RCC 7860 (cell line): ENCODE measurements at regions not wholly inside any gene's neighbourhood (a gene's known extent, or its start where the extent isn't known, plus 50 kb on each side); places are given as distances from the start of the nearest gene placed in this dataset.

Experiments
- DNase-seq: peaks from one replicate; pipeline ENCODE4 v3.0.0-alpha.2; 2015; ENCODE audit warnings: low spot score
- FAIRE-seq: peaks from 2 replicates; lab custom pipeline; 2012; peaks lifted over from hg19 to GRCh38; lab: Jason Lieb, UNC

DNA sequence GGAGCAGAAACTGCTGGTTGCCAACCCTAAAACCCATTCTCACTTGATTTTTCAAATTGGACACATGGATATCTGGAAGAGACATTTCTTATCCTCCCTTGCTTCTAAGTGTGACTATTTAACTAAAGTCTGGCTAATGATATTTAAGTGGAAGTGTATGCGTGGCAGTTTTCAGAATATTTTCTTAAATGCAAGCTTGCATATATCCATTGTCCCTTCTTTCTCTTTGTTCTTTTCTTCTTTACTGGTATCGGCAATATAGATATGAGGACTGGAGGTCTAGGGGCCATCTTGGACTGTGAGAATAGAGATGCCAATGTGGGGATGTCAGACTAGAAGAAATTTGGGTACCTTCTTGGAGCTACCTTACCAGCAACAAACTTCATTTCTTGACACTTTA is 364.3 kb upstream of the DPH6 start:
- FAIRE-seq (no peak), DNase-seq (no peak)

DNA sequence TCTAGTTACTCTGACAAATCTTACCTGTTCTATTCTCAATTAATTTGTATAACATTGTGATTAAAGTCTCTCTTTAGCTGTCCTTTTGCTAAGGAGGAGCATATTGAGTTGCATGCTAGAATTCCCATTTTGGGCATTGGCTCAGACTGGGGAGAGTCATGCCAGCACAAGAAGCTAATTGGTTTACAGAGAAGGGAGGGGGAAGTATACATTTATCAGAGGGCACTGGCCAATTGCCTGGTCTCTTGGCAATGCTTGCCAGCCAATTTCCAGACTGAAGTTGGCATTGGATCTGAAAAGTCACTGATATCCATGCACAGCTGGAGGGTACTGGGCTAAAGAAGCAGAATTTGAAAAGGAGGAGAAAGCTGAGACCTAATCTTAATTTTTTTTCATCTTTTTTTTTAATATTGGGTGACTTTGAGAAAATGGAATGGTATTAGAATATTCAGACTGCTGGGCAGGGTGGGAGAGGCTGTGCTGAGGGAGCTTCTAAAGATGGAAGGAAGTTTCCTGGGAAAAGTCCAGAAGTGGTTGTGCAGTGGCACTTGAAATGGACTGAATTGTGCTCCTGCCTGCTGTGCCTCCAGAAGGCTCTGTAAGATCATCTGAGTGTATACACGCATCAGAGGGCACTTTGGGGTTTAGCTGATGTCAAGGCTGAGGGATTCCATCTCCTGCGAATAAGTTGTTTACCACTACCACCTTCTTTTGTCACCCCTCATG is 365.2 kb upstream of the DPH6 start:
- no peak for DNase-seq

DNA sequence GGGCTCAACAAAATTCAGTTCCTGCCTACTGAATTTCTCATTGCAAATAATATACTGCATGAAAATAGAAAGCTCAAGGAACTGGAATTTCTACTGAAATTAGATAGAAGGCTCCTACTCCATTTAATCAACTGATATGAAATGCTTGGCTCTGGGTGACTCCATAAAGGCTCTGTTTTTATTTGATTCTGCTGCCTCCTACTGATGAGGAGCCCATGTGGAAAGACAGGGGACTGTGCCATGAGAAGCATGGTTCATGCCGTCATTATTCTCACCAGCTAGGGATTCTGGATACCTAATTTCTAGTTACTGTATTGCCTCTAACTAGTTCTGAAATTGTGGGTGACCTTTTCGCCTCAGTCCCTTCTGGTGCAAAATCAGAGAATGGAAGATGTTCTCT is 366.2 kb upstream of the DPH6 start:
- DNase-seq (no peak), FAIRE-seq (no peak)

More for the DNA sequence above, 365.2 kb upstream of the DPH6 start:
- FAIRE-seq: no peak

DNA sequence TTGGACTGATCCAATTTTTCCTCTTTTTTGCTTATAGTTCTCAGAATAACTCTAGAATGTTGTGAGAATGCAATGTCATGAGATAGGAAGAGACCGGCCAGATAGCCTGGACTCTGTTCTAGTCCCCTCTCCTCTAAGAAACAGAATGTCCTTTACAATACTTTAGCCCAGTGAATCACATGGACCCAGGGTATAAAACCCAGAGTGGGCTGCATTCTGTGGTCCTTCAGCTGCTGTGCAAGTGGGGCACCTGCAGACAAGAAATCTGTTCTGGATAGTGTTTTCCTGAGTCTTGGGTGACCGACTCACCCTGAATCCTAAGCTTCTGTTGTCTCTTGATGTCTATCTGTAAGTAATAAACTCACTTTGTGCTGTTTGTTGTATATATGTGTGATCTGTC is 368.6 kb upstream of the DPH6 start:
- FAIRE-seq (no peak), DNase-seq (no peak)

DNA sequence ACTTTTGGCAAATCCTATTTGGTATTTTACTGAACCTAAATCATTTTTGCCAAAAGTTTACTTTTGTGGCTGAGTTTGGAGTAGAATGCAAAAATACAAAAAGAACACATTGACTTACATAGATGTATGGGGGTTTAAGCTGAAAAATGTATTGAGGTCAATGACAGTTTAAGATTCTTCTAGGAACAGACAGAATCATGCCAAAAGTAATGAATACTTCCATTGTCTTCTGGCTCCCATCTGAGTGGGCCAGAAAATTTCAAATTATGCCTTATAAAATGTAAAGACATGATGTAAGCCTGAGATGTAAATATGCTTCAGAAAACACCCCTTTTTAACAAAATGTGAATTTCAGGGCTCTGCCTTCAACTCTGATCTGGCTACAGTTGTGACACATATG is 375.1 kb upstream of the DPH6 start:
- DNase-seq: no peak
- no peak for FAIRE-seq

DNA sequence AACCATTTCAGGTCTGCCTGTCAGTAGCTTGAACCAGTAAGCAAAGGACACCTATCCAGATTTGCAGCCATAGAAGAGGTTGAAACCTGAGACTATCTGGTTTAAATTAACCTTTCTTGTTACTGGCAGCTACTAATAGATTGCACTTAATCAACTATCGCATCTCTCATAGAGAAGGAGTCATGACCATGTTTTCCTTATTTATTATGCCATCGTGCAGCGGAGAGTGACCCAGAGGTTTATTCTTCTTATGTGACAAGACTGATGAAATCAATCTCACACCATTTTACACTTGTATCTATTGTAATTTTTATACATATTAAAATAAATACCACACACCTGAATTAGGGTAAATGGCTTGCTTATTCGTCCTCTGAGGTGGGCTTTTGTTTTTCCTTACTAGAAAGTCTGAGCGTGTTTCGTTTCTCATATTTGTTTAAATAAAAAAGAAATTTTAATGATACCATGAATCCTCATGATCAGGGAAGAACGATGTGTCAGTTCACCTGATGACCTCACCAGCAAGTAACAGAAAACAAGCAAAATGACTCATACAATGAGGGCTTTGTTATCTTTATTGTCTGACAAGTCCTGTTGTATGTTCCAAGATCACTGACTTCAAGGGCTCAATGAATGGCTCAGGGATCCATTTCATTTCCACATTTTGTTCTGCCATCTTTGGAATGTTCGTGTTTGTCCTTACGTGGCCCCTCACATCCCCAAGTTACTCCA is 379.5 kb upstream of the DPH6 start:
- DNase-seq (peak; percentile 5), FAIRE-seq (no peak)

DNA sequence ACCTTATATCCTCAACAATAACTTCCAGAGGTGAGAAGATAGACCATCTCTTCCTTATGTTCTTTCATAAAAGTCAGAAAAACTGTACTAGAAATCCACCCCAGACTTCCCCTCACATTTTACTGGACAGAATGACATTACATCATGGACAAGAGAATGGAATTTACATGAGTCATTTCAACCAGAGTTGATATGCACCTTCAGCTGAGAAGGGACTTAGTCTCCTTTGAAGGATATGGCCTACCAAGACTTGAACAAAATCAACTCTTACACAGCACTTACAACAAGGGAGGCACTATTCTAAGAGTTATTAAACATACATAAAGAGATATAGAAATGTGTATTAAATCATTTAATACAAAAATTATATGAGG is 380.0 kb upstream of the DPH6 start:
- peak; percentile 8 for DNase-seq
- no peak for FAIRE-seq

DNA sequence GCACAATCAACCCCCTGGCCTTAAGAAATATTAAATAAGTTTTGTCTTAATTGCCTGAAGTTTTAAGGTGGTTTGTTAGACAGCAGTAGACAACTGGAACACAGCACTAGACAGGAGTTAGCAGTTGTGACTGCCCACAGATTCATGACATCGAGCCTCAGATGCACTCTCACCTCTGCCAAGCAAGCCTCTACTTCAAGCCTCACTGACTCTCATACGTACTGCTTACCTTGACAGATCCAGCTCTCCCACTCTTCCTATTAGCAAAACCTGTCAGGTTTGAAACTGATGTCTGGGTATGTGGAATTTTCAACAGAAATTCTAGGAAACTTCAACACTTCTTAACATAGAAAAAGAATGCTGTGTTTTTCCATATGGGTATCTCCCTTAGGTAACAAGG is 382.9 kb upstream of the DPH6 start:
- FAIRE-seq (no peak), DNase-seq (no peak)

DNA sequence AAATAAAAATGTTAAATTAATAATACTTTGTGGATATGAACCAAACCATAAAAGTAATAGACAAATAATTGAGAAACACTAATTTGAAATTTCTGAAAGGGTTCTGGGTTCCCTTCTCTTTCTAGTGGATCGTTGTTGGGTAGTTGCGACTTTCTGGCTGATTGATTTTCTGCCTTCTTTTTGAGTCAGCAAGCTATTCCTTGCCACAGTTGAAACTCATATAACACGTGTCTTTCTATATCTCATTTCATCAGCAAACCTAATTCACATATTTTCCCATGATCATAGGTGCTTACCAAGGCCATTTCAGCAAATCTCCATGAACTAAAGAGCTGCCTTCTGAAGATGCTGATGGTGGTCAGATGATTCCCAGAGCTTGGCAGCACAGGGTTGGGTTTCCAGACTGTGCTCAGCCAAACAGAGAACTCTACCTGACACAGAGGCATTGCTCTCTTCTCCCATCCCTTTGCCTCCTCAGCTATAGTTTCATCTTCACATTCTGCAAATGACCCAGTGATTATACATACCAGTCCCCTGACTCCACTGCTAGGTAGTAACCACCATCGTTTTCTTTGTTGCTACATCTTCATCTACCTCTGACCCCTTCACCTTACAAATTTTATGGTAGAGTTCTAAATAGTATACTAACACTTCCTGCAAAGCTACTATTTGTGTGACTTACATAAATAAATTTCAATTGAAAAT is 383.9 kb upstream of the DPH6 start:
- DNase-seq (no peak), FAIRE-seq (no peak)

DNA sequence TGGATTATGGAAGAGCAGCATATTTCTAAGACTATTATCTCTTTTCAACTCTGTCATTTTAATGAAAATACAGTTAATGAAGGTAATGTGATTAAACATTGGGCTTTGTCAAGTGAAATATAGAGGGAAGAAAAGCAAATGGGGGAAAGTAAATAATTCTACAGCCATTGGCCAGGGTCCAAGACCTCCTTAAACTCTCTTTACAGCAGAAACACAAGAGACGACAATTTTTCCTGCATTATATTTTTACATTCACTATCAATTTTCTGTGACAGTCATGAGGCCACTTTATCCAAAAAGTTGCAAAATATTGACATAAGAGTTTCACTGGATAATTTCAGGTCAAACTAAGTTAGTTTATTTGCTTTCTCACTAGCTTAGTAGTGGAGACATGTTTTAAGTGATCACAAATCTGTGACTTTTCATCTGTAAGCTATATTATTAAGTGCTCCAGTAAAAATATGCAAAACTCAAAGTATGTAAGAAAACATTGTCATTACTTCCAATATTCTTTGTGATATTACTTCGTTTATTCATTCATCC is 385.9 kb upstream of the DPH6 start:
- FAIRE-seq (no peak), DNase-seq (no peak)

DNA sequence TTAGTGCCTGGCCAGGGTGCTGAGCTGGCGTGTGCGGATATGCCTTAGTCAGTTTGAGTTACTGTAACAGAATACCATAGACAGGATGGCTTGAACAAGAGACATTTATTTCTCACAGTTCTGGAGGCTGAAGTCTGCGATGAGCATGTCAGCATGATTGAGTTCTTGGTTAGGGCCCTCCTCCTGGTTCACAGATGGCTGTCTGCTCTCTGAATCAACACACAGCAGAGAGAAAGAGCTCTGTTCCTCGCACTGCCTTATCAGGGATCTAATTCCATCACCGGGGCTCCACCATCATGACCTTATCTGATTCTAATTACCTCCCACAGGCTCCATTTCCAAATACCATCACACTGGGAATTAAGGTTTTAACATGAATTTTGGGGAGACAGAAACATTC is 386.6 kb upstream of the DPH6 start:
- FAIRE-seq (no peak), DNase-seq (no peak)

DNA sequence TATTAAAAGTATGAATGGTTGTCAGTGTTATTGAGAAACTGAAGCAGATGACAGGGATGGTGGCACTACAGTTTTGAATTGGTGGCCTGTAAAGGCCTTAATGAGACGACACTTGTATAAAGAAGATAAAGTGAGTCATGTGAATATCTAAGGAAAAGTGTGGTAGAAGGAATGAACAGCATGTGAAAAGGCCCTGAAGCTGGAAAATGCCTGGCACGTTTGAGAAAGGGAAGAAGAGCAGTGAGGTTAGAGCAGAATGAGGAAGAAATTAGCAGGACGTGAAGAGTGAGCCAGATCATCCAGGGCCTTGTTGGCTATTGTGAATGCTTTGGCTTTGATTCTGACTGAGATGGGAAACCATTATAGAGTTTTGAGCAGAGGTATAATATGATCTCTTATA is 387.6 kb upstream of the DPH6 start:
- DNase-seq (no peak), FAIRE-seq (no peak)

DNA sequence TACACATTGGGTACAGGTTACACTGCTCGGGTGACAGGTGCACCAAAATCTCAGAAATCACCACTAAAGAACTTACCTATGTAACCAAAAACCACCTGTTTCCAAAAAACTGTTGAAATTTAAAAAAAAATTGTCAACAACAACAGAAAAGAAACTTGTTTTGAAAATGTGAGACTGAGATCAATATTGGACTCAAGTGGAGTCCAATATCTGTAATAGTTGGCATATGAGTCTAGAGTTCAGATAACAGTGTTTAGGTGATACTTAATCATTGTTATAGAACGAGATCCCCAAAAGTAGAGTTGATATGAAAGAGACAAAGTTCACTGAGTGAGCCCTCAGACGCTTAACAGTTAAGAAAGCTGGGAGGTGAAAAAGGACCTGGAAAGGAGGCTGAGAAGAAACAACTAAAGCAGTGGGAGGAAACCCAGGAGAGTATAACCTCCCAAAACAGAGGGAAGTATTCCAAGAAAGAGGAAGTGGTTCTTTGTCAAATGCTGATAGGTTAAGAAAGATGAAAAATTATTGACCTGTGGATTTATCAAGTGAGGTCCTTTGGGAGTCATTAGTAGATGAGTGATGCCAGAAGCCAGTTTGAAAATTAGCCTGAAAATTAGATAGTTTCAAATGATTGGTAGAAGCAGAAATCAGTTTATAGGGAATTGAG is 388.6 kb upstream of the DPH6 start:
- DNase-seq: no peak

DNA sequence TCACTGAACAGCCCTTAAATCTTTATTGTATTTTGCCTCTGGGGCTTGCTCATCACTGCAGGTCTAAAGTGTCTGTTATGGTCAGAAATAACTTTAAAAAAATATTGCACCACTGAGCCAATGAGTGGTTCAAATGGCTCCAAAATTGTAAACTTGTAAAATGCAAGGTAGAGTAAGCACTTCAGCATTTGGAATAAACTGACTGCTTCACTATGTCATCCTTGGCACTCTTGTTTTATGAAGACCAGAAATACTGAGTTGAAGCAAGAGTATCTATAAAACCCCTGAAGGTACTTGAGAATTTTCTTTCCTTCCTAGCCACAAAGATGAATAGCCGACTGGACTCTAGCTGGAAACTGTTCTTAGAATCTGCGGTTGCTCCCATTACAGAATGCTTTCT is 390.3 kb upstream of the DPH6 start:
- no peak for DNase-seq
- no peak for FAIRE-seq

More for the DNA sequence above, 388.6 kb upstream of the DPH6 start:
- FAIRE-seq: no peak

DNA sequence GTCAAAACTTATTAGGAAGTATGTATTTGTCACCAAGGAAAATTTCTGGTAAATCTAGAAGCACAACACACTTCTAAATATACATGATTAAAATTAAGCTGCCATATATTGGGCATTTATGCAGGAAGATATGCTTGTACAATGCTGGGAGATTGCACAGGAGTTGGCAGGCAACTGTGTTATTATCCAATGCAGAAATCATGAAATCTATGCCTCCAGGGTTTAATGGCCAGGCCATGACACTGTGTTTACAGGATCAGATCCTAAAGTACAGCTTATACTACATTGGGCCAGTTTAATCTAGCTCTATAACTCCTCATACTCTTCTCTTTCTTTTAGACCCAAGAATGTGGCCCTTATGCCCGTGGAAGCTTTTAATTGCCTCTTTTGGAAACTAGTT is 391.4 kb upstream of the DPH6 start:
- no peak for FAIRE-seq

DNA sequence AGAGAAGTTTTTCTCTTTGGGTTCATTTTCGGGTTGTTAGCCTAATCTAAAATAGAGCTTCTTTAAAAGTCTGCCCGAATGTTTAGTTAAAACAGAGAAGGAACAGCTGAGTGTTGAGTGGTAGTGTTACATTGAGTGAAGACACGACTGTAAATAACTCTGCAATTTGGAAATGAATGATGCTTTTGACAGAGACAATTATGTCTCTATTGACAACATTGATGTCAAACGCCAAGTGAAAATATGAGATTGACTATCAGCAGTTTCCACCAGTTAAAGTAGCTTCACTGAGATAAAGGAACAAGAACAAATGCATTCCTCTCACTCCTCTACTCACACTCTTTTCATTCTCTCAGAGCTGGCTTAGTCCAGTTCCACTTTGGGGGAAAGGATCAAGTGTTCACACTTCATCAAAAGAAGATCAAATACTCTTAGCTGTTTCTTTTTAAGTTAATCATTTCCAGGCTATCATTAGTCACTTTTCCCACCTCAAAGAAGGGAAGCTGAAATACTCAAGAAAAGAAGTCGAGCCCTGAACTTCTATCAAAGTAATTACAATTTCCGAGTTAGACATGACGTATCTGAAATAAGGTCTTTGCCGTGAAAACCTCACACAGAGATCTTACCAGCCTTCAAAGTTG is 399.1 kb upstream of the DPH6 start:
- no peak for DNase-seq
- no peak for FAIRE-seq

More for the DNA sequence above, 391.4 kb upstream of the DPH6 start:
- DNase-seq: no peak

DNA sequence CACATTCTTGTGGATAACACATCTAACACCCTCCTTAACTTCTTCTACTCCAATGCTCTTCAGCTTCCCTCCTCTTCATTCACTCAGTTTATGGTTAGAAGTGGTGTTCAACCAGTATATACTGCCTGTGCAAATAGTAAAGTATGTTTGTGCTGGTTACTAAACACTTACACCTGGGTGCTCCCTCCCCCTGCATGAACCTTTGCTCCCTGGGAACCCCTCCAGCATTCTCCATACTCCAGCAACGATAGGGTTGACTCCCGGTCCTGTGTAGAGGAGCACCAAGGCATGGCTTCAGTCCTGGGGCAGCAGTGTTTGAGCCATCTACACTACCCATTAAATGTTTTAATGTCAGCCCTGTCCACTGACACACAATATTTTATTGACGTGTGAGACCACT is 407.5 kb upstream of the DPH6 start:
- DNase-seq (no peak), FAIRE-seq (no peak)

DNA sequence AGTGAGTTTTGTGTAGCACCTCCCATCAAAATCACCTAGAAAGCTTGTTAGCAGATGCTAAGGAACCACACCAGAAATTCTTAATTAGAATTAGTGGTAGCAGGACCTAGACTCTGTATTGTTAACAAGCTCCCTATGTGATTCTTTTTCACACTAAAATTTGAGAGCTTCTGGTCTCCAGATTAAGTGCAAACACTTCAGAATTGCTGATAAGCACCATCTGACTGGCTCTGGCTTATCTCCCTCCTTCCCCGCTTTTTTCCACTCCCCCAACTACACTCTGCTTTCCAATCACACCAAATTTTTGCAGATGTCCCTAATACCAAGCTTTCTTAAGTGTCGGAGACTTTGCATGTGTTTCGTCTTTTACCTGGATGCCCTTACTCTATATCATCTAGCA is 410.1 kb upstream of the DPH6 start:
- FAIRE-seq (no peak), DNase-seq (no peak)

DNA sequence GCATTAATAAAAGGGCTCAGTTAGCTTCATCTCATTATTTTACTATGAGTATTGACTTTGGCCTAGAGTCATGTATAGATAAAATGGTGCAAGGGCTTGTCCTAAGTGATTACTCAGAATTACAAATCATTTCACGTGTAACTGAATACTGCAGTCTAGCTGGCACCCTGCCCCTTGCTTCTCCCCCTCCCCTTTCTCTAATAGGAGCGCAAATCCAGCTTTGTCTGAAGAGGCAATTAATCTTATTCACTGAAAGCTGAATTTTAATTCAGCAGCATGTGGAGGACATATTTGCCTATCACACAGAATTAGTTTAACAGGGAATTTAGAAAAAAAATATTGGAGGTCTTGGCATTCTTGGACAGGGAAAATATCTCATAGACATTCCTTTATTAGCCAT is 412.1 kb upstream of the DPH6 start:
- DNase-seq (no peak), FAIRE-seq (no peak)

DNA sequence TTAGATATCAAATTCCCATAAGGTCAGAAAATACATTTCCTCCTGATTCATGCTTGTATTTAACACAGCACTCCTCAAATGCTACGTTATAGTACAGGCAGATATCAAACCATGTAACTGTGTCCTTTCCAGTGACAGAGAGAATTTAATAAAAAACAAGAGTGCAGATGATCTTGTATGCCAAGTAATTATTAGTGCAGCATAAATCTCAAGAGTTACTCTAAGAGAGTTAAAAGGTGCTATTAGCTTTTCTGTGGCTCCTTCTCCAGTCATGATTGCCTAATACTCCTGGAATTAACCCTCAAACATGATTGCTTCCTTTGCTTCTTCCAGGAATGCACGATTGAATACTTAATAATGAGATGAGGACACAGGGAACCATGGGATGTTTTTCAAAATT is 413.0 kb upstream of the DPH6 start:
- DNase-seq: no peak
- FAIRE-seq: no peak

DNA sequence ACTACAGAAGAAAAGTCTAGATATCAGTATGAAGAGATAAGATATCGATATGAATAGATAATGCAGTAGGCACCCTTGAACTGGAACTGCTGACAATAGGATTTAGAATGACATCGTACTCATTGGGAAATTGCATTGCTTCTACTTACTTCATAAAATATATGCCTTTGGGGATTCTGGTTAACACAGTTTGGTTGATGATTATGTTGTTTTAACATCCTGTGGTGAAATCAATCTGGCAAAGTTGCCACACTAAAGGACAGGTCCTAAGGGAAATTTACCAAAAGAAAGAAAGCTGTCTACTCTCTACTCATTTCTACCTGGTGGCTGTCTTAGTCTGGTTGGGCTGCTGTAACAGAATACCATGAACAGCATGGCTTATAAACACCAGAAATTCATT is 417.4 kb upstream of the DPH6 start:
- FAIRE-seq (no peak), DNase-seq (no peak)
